ENCODE measurements at regions not wholly inside any gene's neighbourhood (a gene's known extent, or its start where the extent isn't known, plus 50 kb on each side); places are given as distances from the start of the nearest gene placed in this dataset.

DNA sequence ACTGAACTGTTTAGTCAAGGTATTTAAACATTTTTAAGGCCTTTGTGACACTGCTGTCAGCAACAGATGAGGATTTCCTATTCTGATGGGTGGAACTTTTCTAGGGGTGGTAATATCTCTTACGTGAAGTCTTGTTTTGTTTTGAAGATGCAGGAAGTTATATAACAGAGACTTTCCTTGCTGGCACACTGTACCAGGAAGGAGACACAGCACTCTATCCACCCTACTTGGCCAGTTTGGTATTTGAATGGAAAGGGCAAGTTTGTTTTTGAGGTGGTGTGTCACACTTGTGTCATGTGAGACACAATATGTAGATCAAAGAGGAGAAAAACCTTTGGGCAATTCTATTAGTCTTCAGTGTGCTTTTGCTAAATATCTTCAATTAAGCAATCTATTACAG is 51.6 kb upstream of the SRP54 start:
- peak; percentile 87 for DNase-seq

DNA sequence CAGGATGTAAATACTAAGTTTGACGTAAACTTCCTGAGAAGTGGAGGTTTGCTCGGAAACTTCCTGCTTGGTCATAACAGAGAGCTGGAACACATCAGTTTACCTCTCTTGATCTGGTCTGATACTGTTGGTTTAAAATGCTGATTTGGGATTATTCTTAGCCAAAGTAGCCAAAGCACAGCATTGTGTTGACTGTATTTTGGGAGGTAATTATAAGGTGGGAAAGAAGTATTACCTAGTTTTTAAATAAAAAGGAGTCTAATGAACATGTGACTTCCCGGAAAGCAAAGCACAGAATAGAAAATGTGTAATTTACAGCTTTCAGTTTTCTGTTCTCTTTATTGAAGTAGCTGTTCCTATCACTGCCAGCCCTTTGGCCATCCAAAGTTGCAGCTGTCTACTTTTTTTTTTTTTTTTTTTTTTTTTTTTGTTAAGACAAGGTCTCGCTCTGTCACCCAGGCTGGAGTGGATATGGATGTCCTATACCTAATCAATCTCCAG is 52.2 kb upstream of the SRP54 start:
- peak; percentile 73 for DNase-seq

DNA sequence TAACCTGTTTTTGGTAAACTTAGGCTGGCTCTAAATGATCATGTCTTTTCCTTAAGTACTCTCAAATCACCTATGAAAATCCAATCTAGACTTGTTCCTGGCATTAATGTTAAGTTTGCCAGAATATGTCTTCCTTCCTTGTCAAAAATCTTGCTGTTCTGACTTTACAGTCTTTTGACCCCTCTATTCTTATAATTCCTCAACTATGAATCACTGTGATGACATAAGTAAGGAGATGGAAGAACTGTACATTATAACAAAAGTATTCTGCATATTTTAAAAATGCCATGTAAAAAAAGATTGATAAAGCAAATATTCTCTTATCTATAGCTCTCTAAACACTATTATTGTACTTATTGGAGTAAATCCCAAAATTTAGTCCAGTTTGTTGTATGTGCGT is 51.4 kb upstream of the BAZ1A start:
- no peak for DNase-seq

All from CD4-positive, alpha-beta T cell treated with Interleukin-10 for 1 hour (primary cell).